ENCODE measurements at regions not wholly inside any gene's neighbourhood (a gene's known extent, or its start where the extent isn't known, plus 50 kb on each side); places are given as distances from the start of the nearest gene placed in this dataset.

GRCh38 chr3:94596887-94597566 lies 534.2 kb downstream of the NSUN3 start:
- Histone ChIP-seq H3K36me3 (ENCODE audit: insufficient read depth) (no peaks in the 10 kb centered on the region), H3K27ac (ENCODE audit: low read depth) (no peak overlapping the region), H3K4me1 (ENCODE audit: insufficient read depth) (no peaks in the 10 kb centered on the region), H3K4me3 (ENCODE audit: low read depth, low read length) (no peak overlapping the region)
- no peak for DNase-seq (ENCODE audit: extremely low spot score)
- 29% methylated on average over 4 of the region's 4 CpGs for WGBS

GRCh38 chr3:94607778-94608177 lies 544.9 kb downstream of the NSUN3 start:
- H3K27ac ChIP-seq (ENCODE audit: low read depth), result no peak overlapping the region
- H3K36me3 ChIP-seq (ENCODE audit: insufficient read depth), result no peaks in the 10 kb centered on the region
- no peaks in the 10 kb centered on the region for H3K4me1 ChIP-seq (ENCODE audit: insufficient read depth)
- DNase-seq (ENCODE audit: extremely low spot score), result no peak
- 42% methylated on average over 2 of the region's 2 CpGs for WGBS
- H3K4me3 ChIP-seq (ENCODE audit: low read depth, low read length), result no peak overlapping the region

GRCh38 chr3:94609908-94610307 lies 547.0 kb downstream of the NSUN3 start:
- Histone ChIP-seq H3K4me3 (ENCODE audit: low read depth, low read length) (no peak overlapping the region), H3K27ac (ENCODE audit: low read depth) (no peak overlapping the region), H3K4me1 (ENCODE audit: insufficient read depth) (no peaks in the 10 kb centered on the region), H3K36me3 (ENCODE audit: insufficient read depth) (no peaks in the 10 kb centered on the region)
- DNase-seq (ENCODE audit: extremely low spot score), result no peak
- 81% methylated on average over 3 of the region's 3 CpGs for WGBS

- WGBS, result 89% methylated on average over 5 of the region's 5 CpGs
- Histone ChIP-seq H3K4me1 (ENCODE audit: insufficient read depth) (no peaks in the 10 kb centered on the region), H3K27ac (ENCODE audit: low read depth) (no peak overlapping the region), H3K4me3 (ENCODE audit: low read depth, low read length) (no peak overlapping the region), H3K36me3 (ENCODE audit: insufficient read depth) (no peaks in the 10 kb centered on the region)
- no peak for DNase-seq (ENCODE audit: extremely low spot score)
These were observed 548.7 kb downstream of the NSUN3 start for GRCh38 chr3:94611596-94611995.

- WGBS, result 80% methylated on average over 1 of the region's 1 CpG
- Histone ChIP-seq H3K4me1 (ENCODE audit: insufficient read depth) (no peaks in the 10 kb centered on the region), H3K4me3 (ENCODE audit: low read depth, low read length) (no peak overlapping the region), H3K36me3 (ENCODE audit: insufficient read depth) (no peaks in the 10 kb centered on the region), H3K27ac (ENCODE audit: low read depth) (no peak overlapping the region)
- DNase-seq (ENCODE audit: extremely low spot score), result no peak
These were observed 549.8 kb downstream of the NSUN3 start for GRCh38 chr3:94612631-94613030.

GRCh38 chr3:94614192-94614591 lies 551.3 kb downstream of the NSUN3 start:
- Histone ChIP-seq H3K4me1 (ENCODE audit: insufficient read depth) (no peaks in the 10 kb centered on the region), H3K27ac (ENCODE audit: low read depth) (no peak overlapping the region), H3K4me3 (ENCODE audit: low read depth, low read length) (no peak overlapping the region), H3K36me3 (ENCODE audit: insufficient read depth) (no peaks in the 10 kb centered on the region)
- no peak for DNase-seq (ENCODE audit: extremely low spot score)
- WGBS, result 83% methylated on average over 4 of the region's 4 CpGs

GRCh38 chr3:94615275-94616065 lies 552.6 kb downstream of the NSUN3 start:
- H3K4me1 ChIP-seq (ENCODE audit: insufficient read depth), result no peaks in the 10 kb centered on the region
- WGBS, result 40% methylated on average over 2 of the region's 2 CpGs
- no peaks in the 10 kb centered on the region for H3K36me3 ChIP-seq (ENCODE audit: insufficient read depth)
- H3K4me3 ChIP-seq (ENCODE audit: low read depth, low read length), result no peak overlapping the region
- DNase-seq (ENCODE audit: extremely low spot score), result no peak
- no peak overlapping the region for H3K27ac ChIP-seq (ENCODE audit: low read depth)

- DNase-seq (ENCODE audit: extremely low spot score), result no peak
- WGBS, result 79% methylated on average over 2 of the region's 2 CpGs
- no peaks in the 10 kb centered on the region for H3K4me1 ChIP-seq (ENCODE audit: insufficient read depth)
- H3K4me3 ChIP-seq (ENCODE audit: low read depth, low read length), result no peak overlapping the region
- no peaks in the 10 kb centered on the region for H3K36me3 ChIP-seq (ENCODE audit: insufficient read depth)
- H3K27ac ChIP-seq (ENCODE audit: low read depth), result no peak overlapping the region
These were observed 554.0 kb downstream of the NSUN3 start for GRCh38 chr3:94616833-94617232.

GRCh38 chr3:94617312-94617711 lies 554.5 kb downstream of the NSUN3 start:
- H3K4me1 ChIP-seq (ENCODE audit: insufficient read depth), result no peaks in the 10 kb centered on the region
- H3K36me3 ChIP-seq (ENCODE audit: insufficient read depth), result no peaks in the 10 kb centered on the region
- DNase-seq (ENCODE audit: extremely low spot score), result no peak
- H3K27ac ChIP-seq (ENCODE audit: low read depth), result no peak overlapping the region
- H3K4me3 ChIP-seq (ENCODE audit: low read depth, low read length), result no peak overlapping the region
- WGBS, result 89% methylated on average over 2 of the region's 2 CpGs

- 72% methylated on average over 3 of the region's 3 CpGs for WGBS
These were observed 556.8 kb downstream of the NSUN3 start for GRCh38 chr3:94619643-94620042.

GRCh38 chr3:94626573-94626972 lies 563.7 kb downstream of the NSUN3 start:
- Histone ChIP-seq H3K4me1 (ENCODE audit: insufficient read depth) (no peaks in the 10 kb centered on the region), H3K36me3 (ENCODE audit: insufficient read depth) (no peaks in the 10 kb centered on the region), H3K27ac (ENCODE audit: low read depth) (no peak overlapping the region), H3K4me3 (ENCODE audit: low read depth, low read length) (no peak overlapping the region)
- DNase-seq (ENCODE audit: extremely low spot score), result no peak
- 85% methylated on average over 1 of the region's 1 CpG for WGBS

More at GRCh38 chr3:94619643-94620042, 556.8 kb downstream of the NSUN3 start:
- no peak overlapping the region for H3K4me3 ChIP-seq (ENCODE audit: low read depth, low read length)
- no peaks in the 10 kb centered on the region for H3K4me1 ChIP-seq (ENCODE audit: insufficient read depth)
- no peak overlapping the region for H3K27ac ChIP-seq (ENCODE audit: low read depth)
- no peak for DNase-seq (ENCODE audit: extremely low spot score)
- H3K36me3 ChIP-seq (ENCODE audit: insufficient read depth), result no peaks in the 10 kb centered on the region

- WGBS, result 100% methylated on average over 1 of the region's 1 CpG
- no peak overlapping the region for H3K4me3 ChIP-seq (ENCODE audit: low read depth, low read length)
- no peak for DNase-seq (ENCODE audit: extremely low spot score)
- H3K27ac ChIP-seq (ENCODE audit: low read depth), result no peak overlapping the region
- no peaks in the 10 kb centered on the region for H3K36me3 ChIP-seq (ENCODE audit: insufficient read depth)
- H3K4me1 ChIP-seq (ENCODE audit: insufficient read depth), result no peaks in the 10 kb centered on the region
These were observed 564.8 kb downstream of the NSUN3 start for GRCh38 chr3:94627689-94628088.

GRCh38 chr3:94643400-94643799 lies 580.5 kb downstream of the NSUN3 start:
- no peak overlapping the region for H3K27ac ChIP-seq (ENCODE audit: low read depth)
- H3K36me3 ChIP-seq (ENCODE audit: insufficient read depth), result no peaks in the 10 kb centered on the region
- 97% methylated on average over 3 of the region's 3 CpGs for WGBS
- DNase-seq (ENCODE audit: extremely low spot score), result no peak
- no peaks in the 10 kb centered on the region for H3K4me1 ChIP-seq (ENCODE audit: insufficient read depth)
- H3K4me3 ChIP-seq (ENCODE audit: low read depth, low read length), result no peak overlapping the region

- no peak overlapping the region for H3K4me3 ChIP-seq (ENCODE audit: low read depth, low read length)
- 77% methylated on average over 3 of the region's 3 CpGs for WGBS
- H3K36me3 ChIP-seq (ENCODE audit: insufficient read depth), result no peaks in the 10 kb centered on the region
- no peak for DNase-seq (ENCODE audit: extremely low spot score)
- no peak overlapping the region for H3K27ac ChIP-seq (ENCODE audit: low read depth)
- H3K4me1 ChIP-seq (ENCODE audit: insufficient read depth), result no peaks in the 10 kb centered on the region
These were observed 582.9 kb downstream of the NSUN3 start for GRCh38 chr3:94645790-94646189.

Measured in urinary bladder (tissue), 3 donors.